Calu3 (cell line): ENCODE measurements at regions not wholly inside any gene's neighbourhood (a gene's known extent, or its start where the extent isn't known, plus 50 kb on each side); places are given as distances from the start of the nearest gene placed in this dataset.
"Not testable (repeated sequence)": the region's sequence is repeated elsewhere in the genome, so short reads cannot be mapped to it uniquely, and the experiment has no call there.

Source experiments
- BruUV-seq: library from RNA; stranded (reverse); fragments of 400-500 nt; replicated peaks from 2 replicates; lab custom pipeline; 2021; lab: Mats Ljungman, UMichigan
- CTCF ChIA-PET: fragments of 300-600 bp; sonication (Branson Sonifier 250); formaldehyde crosslinking; loops from one replicate; lab custom pipeline; 2022; ENCODE audit warnings: antibody characterized with exemption; lab: Charles Lee
- DNase-seq: peaks from one replicate; pipeline ENCODE4 v3.0.0; 2022
- H3K27ac Mint-ChIP-seq: one replicate; pipeline ENCODE4 v1.8.0; 2022; ENCODE audit warnings: mixed read lengths; ENCODE audit not compliant: unreplicated experiment
- H3K27me3 Mint-ChIP-seq: one replicate; pipeline ENCODE4 v1.8.0; 2022; ENCODE audit warnings: mixed read lengths; ENCODE audit not compliant: unreplicated experiment
- H3K36me3 Mint-ChIP-seq: one replicate; pipeline ENCODE4 v1.8.0; 2022; ENCODE audit warnings: mild to moderate bottlenecking, moderate library complexity, mixed read lengths; ENCODE audit not compliant: insufficient read depth, unreplicated experiment
- H3K4me1 Mint-ChIP-seq: one replicate; pipeline ENCODE4 v1.8.0; 2022; ENCODE audit warnings: mild to moderate bottlenecking, low read depth, mixed read lengths; ENCODE audit not compliant: unreplicated experiment
- H3K4me3 Mint-ChIP-seq: one replicate; pipeline ENCODE4 v1.8.0; 2022; ENCODE audit warnings: mild to moderate bottlenecking, low read depth, moderate library complexity, mixed read lengths; ENCODE audit not compliant: unreplicated experiment
- H3K9me3 Mint-ChIP-seq: one replicate; pipeline ENCODE4 v1.8.0; 2022; ENCODE audit warnings: low read depth, mixed read lengths; ENCODE audit not compliant: unreplicated experiment
- intact Hi-C: fragments of 100-400 bp; cut with micrococcal nuclease; formaldehyde crosslinking; loops from one replicate; pipeline ENCODE4 v1.10.0; 2022; ENCODE audit not compliant: unreplicated experiment
- TF ChIP-seq, protein P1 (sequence below): fragments of 200-600 bp; IDR thresholded peaks from one replicate; pipeline ENCODE4 v1.8.0; 2022; ENCODE audit warnings: antibody characterized with exemption; ENCODE audit not compliant: unreplicated experiment

DNA sequence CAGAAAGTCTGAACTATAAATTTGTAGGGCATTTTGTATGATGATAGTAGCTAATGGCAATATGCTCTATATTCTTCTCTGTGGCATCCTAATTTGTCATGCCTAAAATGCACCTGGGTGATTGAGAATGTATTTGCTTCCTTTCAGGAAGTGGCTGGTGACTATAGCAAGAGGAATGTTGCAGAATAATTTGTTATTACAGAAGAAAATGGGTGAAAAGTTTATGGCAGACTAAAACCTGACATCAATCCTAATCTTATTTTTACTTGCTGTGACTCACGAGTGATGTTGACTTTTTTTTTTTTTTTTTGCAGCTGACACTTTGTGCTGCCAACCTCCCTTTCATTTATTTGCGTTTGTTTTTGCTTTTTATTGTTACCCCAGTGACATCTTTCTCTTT lies 141.1 kb downstream of the MSL3 start:
- TF ChIP-seq, protein P1, sequence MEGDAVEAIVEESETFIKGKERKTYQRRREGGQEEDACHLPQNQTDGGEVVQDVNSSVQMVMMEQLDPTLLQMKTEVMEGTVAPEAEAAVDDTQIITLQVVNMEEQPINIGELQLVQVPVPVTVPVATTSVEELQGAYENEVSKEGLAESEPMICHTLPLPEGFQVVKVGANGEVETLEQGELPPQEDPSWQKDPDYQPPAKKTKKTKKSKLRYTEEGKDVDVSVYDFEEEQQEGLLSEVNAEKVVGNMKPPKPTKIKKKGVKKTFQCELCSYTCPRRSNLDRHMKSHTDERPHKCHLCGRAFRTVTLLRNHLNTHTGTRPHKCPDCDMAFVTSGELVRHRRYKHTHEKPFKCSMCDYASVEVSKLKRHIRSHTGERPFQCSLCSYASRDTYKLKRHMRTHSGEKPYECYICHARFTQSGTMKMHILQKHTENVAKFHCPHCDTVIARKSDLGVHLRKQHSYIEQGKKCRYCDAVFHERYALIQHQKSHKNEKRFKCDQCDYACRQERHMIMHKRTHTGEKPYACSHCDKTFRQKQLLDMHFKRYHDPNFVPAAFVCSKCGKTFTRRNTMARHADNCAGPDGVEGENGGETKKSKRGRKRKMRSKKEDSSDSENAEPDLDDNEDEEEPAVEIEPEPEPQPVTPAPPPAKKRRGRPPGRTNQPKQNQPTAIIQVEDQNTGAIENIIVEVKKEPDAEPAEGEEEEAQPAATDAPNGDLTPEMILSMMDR, result no peak
- intact Hi-C loops, result loop anchor here (2.0 to 5.0 kb wide), 2 partner anchors 54 to 68 kb away; no protein-coding TSS in a partner anchor
- CTCF ChIA-PET, result interaction anchor here (0.6 kb wide), 1 partner anchor 1325 kb away, joined by 4 read pairs; no protein-coding TSS in a partner anchor
- no peaks in the 10 kb centered on the region for H3K27me3 Mint-ChIP-seq
- H3K9me3 Mint-ChIP-seq, result peaks cover 3% of the 10 kb centered on the region
- peaks cover 43% of the 10 kb centered on the region for H3K4me1 Mint-ChIP-seq
- no peaks in the 10 kb centered on the region for H3K36me3 Mint-ChIP-seq
- BruUV-seq, result no TSS peak
- peak; percentile 1 for DNase-seq
- H3K27ac Mint-ChIP-seq, result peak overlapping the region; percentile 72
- no peak overlapping the region for H3K4me3 Mint-ChIP-seq

DNA sequence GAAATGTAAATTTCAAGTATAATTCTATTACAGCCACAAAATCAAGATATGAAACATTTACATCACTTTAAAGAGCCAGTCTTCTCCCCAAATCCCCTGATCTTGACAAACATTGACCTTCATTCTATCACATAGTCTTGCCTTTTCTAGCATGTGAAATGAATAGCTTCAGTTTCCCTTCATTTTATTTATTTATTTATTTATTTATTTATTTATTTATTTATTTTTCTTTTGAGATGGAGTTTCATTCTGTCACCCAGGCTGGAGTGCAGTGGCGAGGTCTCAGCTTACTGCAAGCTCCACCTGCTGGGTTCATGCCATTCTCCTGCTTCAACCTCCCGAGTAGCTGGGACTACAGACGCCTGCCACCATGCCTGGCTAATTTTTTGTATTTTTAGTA lies 147.9 kb downstream of the MSL3 start:
- H3K4me3 Mint-ChIP-seq, intact Hi-C loops, BruUV-seq, H3K4me1 Mint-ChIP-seq, H3K36me3 Mint-ChIP-seq, DNase-seq, H3K27ac Mint-ChIP-seq, H3K9me3 Mint-ChIP-seq, H3K27me3 Mint-ChIP-seq: not testable (repeated sequence)
- CTCF ChIA-PET, result interaction anchor here (0.7 kb wide), 1 partner anchor 232 kb away, joined by 3 read pairs; no protein-coding TSS in a partner anchor

DNA sequence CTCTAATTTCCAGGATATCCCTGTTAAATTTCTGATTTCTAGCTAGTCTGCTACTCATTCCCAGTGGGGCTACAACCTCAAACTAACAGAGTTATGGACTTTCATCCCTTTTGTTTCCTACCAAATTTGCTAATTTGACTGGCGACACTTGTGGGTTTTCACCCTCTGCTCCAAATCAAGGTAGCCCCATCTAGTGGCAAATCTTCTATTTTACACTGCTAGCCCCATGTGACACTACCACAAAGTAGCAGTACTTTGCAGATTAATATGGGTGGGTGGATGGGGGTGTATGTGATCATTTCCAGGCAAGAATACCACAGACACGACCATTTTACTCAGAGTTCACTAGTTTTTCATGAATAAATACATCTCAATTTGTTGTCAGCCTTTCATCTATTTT lies 150.3 kb downstream of the MSL3 start:
- no peak overlapping the region for H3K27ac Mint-ChIP-seq
- peaks cover 9% of the 10 kb centered on the region for H3K4me1 Mint-ChIP-seq
- TF ChIP-seq, protein P1, result no peak
- H3K4me3 Mint-ChIP-seq, result no peak overlapping the region
- no peaks in the 10 kb centered on the region for H3K36me3 Mint-ChIP-seq
- H3K9me3 Mint-ChIP-seq, result peaks cover 5% of the 10 kb centered on the region
- H3K27me3 Mint-ChIP-seq, result no peaks in the 10 kb centered on the region
- intact Hi-C loops, result loop anchor here (1.0 kb wide), 2 partner anchors 134 to 375 kb away; no protein-coding TSS in a partner anchor
- DNase-seq, result peak; percentile 38
- no TSS peak for BruUV-seq
- CTCF ChIA-PET, result no interaction called here

DNA sequence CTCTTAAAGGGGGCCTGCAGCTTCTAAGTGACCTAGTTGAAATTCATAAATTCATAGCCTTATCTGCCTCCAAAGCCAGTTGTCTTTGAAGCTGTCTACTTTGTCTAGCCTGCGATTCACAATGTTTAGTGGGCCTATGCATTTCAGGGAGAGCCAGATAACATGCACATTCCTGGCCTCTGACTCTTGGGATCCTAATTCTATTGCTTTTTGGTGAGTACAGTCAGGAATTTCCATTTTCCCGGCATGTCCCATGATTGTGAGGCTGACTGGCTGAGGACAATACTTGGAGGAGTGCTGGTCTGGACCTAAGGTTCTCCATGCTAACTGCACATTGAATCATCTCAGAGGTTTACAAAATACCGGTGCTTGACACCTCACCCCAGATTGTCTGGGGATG lies 155.0 kb downstream of the MSL3 start:
- H3K4me3 Mint-ChIP-seq, result no peak overlapping the region
- CTCF ChIA-PET, result no interaction called here
- BruUV-seq, result no TSS peak
- TF ChIP-seq, protein P1, result no peak
- no peak overlapping the region for H3K27ac Mint-ChIP-seq
- no peaks in the 10 kb centered on the region for H3K36me3 Mint-ChIP-seq
- intact Hi-C loops, result no loop called here
- peaks cover 3% of the 10 kb centered on the region for H3K4me1 Mint-ChIP-seq
- no peak for DNase-seq
- H3K27me3 Mint-ChIP-seq, result no peaks in the 10 kb centered on the region
- peaks cover under 1% of the 10 kb centered on the region for H3K9me3 Mint-ChIP-seq

DNA sequence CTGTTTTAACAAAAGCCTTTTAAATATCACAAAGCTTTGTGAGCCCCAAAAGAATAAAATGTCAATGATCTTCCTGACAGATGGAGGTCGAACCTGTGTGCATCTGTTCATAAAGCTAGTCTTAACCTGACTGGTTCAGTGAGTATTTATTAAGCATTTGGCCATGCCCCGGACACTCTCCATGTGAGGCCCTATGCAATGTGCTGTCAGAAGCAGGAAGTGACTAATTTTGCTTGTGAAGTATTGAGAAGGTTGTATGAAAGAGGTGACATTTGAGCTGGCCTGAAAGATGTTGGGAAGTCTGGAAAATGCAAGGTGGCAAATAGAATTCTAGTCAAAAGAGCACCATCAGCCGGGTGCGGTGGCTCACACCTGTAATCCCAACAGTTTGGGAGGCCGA lies 171.4 kb downstream of the MSL3 start:
- no TSS peak for BruUV-seq
- intact Hi-C loops, result no loop called here
- DNase-seq, result no peak
- Mint-ChIP-seq H3K36me3 (no peaks in the 10 kb centered on the region), H3K4me1 (peaks cover 6% of the 10 kb centered on the region), H3K9me3 (peaks cover 12% of the 10 kb centered on the region), H3K27ac (no peak overlapping the region), H3K27me3 (no peaks in the 10 kb centered on the region), H3K4me3 (no peak overlapping the region)
- CTCF ChIA-PET, result no interaction called here
- TF ChIP-seq, protein P1, result no peak
